ENCODE measurements at regions not wholly inside any gene's neighbourhood (a gene's known extent, or its start where the extent isn't known, plus 50 kb on each side); places are given as distances from the start of the nearest gene placed in this dataset.
A peak's percentile ranks its signal among the peaks of the same experiment; 100 is the strongest.
"Not testable (repeated sequence)": the region's sequence is repeated elsewhere in the genome, so short reads cannot be mapped to it uniquely, and the experiment has no call there.

DNA sequence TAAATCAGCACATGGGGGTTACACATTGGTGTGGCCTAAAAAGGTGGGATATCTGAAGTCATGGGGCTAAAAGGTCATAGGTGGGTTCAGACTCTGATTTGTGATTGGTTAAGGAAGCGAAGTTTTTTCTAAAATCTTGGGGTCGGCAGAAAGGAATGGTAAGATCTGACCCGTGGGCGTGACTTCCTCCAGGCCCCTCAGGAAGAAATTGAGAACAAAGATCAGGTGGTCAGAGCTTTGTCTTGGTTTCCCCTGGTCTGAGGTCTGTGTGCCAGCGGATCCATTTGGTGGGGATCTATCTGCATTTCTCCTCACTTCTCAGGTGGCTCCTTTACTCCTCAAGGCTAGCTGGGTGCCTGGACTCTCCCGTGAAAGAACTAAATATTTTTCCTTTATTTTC, 302.8 kb downstream of the ABCC12 start:
- DNase-seq, result no peak

DNA sequence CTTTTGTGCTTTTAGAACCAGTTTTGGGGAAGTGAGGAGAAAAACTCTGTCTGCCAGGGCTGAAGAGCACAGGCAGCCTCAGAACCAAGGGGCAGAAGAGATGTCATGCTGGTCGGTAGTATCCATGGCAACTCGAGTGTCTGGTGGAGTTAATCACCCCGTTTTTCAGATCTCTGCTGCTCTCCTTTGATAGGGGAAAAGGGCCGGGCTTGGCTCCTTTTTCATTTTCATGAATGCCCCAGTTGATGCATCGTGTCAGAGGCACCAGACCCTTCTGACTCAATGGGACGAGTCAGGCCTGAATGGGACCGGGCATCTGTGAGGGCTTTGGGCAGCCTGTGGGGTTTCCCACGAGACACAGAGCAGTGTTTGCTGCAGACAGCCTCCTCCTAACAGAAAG, 304.6 kb downstream of the ABCC12 start:
- no peak for DNase-seq

DNA sequence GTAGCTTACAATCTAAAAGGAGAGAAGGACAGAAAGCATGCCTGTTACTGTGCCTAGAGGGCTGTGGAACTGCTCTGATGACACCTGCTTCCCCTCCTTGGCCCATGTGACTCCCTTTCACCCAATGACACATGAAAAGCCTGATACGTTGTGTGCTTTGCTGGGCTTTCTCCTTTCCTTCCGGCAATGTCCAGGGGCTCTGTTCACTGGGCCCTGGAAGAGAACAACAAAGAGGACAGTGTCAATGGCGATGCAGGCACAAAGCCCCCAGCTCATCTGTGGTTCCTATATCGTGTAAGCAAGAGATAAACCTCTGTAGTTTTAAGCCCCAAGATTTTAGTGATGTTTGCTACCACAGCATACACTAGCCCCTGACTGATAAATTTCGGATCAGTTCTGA, 306.1 kb downstream of the ABCC12 start:
- DNase-seq, result no peak

DNA sequence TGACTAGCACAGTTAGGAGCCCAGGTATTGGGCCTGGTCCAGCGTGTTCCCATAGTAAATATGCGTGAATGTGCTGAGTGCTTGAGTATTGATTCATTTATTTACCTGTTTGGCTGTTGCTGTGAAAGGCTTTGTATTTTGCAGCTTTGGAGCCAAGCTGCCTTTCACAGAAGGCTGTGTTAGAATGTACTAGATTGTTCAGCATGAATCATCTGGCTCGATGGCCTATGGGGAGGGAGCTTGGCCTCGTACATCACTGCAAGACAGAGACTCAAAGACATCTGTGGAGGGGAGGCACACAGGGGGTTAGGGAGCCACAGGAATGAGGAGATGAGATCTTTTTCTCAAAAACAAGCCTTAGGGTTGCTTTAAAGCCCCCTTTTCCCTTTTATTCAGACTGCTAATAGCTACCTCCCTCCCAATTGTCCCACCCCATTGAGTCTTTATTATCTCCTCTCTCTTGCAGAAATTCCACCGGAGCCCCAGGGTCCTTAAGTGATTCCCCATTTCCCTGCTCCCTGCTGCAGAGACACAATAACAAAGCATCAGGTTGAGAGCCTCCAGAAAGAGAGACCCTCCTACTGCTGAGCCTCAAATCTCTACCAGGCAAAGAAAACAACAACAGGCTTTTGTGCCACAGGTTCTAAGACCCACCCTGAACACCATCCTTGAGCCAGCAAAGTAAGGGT, 307.2 kb downstream of the ABCC12 start:
- DNase-seq, result no peak

DNA sequence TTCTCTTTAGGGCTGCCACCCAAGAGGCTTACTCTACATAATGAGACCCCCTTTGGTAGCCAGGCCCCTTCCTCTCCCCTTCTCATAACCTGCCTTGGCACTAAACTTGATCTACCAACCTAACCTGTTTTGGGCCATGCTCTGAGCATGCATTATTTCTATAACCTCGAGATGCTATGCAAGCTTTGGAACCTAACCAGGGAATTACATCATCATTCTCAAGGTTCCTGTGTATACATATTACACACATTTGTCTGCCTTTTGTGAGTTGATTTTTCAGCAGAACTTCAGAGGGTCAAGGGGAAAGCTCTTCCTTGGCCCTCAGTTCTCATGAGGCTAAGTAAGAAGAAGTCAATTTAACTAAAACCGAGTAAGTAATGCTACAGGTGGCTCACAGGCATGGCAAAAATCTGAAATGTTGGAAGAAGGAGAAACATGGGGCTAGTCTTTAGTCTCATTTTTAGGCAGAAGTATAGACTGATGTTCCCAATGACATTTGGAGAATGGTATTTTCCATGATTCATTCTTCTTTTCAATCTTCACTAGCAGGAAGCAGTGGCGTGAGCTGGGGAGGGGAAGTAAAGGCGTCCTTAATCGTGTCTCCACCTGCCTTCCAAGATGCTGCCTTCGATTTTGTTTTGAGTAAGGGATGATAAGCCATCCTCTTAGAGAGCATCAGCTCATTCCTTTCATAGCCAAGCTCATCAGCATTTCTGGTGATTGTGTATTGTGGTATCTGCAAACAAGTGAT, 308.4 kb downstream of the ABCC12 start:
- DNase-seq, result no peak

DNA sequence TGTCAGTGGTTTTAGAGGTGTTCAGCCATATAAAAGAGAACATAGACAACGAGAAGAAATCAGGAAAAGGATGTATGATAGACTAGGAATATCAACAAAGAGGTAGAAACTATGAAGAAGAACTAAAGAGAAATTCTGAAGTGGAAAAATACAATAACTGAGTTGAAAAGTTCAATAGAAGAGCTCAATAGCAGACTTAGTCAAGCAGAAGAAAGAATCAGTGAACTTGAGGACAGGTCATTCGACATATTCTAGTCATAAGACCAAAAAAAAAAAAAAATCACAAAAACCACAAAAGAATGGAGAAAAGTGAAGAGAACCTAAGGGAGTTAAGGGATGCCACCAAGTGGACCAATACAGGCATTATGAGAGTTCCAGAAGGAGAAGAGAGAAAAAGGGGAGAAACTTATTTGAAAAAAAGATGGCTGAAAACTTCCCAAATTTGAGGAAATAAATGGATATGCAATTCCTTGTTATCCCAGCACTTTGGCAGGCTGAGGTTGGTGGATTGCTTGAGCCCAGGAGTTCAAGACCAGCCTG, 321.2 kb downstream of the ABCC12 start:
- DNase-seq, result no peak

DNA sequence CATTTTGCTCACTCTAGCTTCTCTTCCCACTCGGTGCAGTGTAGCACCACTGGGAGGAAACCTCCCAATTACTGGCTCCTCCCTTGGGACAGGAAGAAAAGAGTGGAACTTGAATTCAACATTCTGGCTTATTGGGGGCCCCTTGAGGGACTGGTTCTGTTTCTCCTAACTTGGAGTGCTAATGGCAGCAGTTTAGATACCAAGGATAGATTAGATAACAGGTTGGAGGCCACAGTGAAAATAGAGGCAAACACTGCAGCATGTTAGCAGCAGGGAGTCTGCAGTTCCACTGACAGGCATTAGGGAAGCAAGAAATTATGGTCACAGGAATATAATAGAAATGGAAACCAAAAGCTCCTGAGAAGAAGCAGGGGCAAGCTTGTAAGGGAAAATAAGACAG, 322.0 kb downstream of the ABCC12 start:
- no peak for DNase-seq

DNA sequence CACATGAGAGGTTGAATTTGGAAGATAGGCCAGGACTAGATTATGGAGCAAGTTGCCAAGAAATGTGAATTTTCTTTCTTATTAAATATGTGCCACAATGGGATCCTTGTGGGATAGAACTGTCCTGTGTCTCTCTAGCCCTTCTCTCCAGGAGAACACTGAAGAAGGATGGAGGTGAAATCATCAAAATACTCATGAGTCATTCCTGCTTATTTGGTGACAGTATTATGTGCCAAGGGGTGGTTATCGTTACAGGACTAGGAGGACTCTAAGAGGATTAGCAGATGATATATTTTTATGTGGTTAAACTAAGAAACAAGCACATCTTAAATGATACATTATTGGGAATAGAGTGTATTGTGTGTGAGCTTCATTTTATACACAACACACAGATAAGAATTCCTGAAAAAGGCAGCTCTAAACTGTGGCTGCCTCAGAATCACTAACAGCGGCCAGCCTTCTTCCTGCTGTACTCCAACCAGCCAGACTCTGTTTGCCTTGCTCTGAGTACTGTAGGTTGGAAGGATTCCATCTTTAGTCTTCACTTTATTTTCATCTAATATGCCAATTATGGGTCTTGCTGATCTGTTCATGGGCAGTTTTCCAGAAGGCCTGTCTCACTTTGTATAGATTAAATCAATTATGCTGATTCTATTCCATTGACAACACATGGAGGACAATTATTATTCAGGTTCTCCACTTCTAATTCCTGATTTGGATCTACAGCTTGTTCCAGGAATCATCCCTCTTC, 325.8 kb downstream of the ABCC12 start:
- DNase-seq, result no peak

DNA sequence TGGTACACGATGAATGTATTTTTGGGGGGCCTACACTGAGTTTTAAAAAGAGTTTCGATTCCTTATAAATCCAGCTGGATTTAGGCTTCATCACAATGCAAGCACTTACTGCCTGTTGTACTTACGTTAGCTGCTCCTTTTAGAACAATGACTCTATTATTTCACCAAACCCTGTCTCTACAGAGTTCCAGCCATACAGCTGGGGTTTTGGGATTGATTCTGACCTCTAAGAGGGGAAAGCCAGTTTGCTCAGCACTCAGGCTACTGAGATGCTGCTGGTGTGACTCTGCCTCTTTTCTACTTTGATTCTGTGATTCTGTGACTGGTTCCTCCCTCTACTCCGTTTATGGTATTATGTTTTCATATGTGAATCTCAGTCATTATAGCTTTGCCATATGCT, 329.7 kb downstream of the ABCC12 start:
- DNase-seq, result no peak

DNA sequence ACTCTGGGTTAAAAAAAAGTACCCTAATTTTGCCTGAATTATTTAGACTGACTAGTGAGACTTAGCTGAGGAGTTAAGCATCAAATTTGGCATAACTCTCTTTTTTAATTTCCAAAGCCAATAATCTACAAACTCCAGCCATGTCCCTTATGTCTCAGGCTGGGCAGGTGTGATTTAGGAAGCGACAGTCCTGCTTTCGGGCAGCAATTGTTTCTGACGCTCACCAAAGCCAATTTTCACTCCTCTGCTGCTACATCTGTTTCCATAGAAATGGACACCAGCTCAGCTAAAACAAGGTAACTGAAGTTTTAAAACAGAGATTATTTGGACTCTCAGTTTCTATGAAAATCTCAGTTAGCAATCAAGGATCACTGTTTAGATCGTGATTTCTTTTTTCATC, 338.7 kb downstream of the ABCC12 start:
- DNase-seq, result no peak

DNA sequence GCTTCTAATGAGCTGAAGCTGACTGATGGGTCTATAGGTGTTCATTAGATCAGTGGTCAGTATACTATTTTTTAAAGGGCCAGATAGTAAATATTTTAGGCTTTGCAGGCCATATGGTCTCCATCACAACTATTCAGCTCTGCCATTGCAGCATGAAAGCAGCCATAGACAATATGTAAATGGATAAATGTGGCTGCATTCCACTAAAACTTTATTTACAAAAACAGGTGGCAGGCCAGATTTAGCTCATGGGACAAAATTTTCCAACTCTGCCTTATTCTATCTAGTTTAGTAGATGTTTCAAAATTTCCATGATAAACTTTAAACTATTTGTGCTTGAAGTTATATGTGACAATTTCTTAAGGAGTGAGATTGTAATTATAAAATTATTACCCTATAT, 339.3 kb downstream of the ABCC12 start:
- no peak for DNase-seq

DNA sequence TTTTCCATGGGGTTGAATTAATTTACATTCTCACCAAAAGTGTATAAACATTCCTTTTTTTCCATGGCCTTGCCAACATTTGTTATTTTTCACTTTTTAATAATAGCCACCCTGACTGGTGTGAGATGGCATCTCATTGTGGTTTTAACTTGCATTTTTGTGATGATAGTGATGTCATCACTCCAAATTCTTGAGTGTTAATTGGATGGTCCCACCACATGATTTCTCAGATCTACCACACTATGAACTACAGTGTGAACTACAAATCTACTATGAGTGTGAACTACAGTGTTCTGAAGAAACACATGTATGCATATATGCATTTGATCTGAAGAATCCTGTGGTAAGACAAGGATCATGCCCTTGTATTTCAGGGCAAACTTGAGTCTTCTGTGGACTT, 340.1 kb downstream of the ABCC12 start:
- DNase-seq, result no peak

DNA sequence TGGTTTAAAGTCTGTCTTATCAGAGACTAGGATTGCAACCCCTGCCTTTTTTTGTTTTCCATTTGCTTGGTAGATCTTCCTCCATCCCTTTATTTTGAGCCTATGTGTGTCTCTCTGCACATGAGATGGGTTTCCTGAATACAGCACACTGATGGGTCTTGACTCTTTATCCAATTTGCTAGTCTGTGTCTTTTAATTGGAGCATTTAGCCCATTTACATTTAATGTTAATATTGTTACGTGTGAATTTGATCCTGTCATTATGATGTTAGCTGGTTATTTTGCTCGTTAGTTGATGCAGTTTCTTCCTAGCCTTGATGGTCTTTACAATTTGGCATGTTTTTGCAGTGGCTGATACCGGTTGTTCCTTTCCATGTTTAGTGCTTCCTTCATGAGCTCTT, 344.0 kb downstream of the ABCC12 start:
- not testable (repeated sequence) for DNase-seq

DNA sequence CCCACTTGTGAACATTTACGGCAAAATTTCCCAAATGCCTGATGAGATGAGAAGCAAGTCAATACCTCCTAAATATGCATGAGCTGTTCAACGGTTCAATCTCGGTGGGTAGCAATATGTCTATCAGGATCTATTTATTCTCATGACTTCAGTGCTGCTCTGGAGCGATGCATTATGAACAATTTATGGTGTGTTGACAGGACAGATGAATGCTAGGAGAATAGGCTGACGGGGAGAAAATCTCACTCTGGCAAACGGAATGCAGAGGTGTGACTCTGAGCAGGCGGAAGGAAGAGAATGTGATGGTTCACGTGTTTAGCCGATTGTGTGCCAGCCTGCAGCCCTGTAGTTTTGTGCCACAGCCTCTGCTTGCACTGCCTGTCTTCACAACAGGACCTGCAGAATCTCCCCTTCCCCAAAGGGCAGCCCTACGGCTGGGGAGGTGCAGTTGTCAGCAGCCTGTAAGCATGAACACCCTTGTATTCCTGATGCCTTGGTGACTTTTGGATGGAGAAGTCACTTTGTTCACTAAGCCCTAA, 345.2 kb downstream of the PHKB start:
- DNase-seq, result no peak

DNA sequence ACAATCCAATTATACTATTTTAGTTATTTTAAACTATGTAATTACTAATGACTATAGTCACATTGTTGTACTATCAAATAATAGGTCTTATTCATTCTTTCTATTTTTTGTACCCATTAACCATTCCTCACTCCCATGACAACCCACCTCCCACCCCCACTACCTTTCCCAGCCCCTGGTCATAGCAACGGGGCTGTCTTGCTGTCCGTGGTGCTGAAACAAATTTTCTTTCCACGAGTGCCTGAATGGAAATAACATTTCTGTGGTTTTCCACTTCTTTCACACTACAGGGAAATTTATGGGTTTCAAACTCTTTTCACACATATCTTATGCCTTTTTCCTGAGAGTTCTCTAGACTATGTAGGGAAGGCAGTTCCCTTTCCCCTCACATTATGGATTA, 326.6 kb downstream of the PHKB start:
- DNase-seq, result no peak

DNA sequence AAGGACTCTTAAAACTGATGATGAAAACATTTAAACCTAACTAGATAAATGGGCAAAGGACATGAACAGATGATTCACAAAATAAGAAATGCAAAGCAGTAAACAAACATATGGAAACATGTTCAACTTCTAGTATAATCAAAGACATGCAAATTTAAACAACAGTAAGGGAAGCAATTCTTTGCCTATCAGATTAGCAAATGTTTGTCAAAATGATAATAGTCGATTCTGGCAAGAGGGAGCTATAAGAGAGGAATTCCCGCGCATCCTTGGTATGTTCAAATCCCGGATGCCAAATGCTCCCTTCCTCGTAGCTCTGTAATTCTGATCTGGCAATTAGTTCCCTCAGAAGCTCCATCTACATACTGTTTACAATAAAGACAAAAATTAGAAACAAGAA, 320.5 kb downstream of the PHKB start:
- no peak for DNase-seq

DNA sequence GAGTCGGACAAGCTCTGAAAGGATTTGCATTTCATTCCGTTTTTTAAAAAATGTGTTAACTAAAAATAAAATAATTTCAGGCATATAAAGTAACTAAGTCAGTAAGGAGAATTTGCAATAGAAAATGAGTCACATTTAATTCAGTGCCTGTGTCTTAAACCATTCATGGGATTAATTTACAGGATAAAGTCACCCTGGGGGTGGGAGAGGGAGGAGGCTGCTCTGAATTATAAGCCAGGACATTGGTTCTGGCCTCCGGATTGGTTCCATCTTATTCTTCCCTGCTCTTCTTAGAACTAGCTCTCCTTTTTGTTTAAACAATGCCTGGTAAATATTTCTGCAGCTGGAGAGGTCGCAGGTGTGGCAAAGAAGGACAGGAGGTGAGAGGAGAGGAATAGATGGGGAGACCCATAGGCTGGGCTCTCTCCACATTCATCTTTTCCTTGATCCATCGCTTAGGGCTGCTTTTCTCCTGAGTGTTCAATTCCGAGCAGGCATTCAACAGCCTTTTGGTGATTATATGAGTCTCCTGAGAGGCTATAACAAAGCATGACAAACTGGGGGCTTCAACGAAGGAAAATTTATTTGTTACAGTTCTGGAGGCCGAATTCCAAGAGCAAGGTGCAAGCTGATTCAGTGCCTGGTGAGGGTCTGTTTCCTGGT, 319.2 kb downstream of the PHKB start:
- no peak for DNase-seq

DNA sequence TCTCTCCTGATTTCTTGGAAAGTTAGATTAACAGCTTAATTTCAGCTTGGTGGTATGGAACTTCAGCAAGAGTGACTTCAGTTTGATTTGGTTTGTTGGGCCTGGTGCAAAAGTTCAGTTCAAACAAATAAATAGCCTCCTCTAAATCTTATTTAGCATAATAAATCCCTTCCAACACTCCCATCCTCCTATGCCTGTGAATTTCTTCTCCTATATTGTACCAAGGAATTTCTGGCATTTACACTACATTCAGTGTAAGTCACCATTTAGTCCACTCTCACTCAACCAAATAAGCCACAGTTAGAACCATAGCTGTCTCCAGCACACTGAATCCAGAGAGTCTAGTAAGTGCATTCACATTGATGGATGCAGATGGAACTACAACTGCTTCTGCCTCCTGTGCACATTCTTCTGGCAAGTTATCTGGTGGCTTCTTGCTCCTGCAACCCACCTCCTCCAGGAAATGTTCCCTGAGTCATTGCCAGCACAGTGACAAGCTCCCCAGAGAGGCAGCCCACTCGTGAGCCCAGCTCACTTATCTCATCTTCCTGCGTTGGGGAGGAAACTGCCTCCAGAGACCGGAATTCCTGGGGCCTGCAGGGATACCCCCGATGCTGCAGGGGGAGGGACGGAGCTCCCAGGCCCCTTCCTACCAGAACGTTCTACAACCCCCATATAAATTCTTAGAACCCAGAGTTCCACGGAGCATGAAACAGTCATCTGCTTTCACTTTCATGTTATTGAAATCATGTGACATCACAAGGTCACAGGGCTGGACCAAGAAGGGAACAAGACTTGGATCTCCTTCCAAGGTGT, 318.3 kb downstream of the PHKB start:
- DNase-seq, result peak; percentile 12

DNA sequence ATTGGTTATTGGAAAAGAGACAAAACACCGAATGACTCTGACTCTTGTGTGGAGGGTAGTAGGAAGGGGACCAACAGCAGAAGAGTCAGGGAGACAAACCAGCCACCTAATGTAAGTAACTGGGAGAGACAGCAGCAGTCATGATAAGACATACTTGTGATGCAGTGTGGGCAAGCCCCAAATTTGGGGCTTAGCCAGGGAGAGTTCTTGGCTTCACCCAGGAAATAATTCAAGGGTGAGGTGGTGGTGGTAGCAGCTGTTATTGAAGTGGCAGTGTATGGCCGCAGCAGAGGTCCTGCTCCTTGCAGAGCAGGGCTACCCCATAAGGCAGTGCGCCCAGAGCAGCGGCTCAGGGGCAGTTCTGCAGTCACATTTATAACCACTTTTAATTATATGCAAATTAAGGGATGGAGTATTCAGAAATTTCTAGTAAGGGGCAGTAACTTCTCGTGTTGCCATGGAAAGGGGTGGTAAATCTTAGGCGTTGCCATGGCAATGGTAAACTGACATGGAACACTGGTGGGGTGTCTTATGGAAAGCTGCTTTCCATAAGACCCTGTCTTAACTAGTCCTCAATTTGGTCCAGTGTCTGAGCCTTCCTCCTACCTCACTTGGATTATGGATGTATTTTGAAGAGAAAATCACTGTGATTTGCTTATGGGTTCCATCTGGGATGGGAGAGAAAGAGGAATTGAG, 317.1 kb downstream of the PHKB start:
- DNase-seq, result no peak

DNA sequence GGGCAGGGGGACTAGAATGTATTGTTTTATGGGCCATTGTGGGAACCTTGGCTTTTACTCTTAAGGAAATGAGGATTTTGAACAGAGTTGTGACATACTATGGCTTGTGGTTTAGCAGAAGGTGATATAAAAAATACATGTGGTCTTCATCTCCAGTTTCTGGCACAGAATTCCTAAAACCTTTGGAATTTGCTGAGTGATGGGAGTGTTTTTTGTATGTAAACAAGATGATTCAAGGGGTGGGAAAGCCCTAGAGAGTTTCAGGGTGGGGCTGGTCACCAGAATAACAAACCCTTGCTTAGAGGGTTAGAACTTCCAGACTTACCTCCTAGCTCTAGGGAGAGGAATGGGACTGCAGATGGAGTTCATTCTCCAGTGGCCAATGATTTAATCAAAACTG, 316.1 kb downstream of the PHKB start:
- no peak for DNase-seq

DNA sequence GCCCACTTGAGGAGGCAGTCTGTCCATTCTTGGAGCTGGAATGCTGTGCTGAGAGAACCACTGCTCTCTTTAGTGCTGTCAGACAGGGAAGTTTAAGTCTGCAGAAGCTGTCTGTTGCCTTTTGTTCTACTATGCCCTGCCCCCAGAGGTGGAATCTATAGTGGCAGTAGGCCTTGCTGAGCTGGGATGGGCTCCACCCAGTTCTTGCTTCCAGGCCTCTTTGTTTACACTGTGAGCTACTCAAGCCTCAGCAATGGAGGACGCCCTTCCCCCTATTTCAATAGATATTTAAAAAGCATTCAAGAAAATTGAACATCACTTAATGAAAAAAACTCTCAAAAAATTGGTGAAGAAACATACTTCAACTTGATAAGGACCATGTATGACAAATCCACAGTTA, 313.5 kb downstream of the PHKB start:
- no peak for DNase-seq

Data from stimulated activated CD4-positive, alpha-beta T cell treated with anti-CD3 and anti-CD28 coated beads, Interleukin-4, amount 100 ng/mL, for 1 hour (primary cell).